ENCODE measurements at regions not wholly inside any gene's neighbourhood (a gene's known extent, or its start where the extent isn't known, plus 50 kb on each side); places are given as distances from the start of the nearest gene placed in this dataset.

DNA sequence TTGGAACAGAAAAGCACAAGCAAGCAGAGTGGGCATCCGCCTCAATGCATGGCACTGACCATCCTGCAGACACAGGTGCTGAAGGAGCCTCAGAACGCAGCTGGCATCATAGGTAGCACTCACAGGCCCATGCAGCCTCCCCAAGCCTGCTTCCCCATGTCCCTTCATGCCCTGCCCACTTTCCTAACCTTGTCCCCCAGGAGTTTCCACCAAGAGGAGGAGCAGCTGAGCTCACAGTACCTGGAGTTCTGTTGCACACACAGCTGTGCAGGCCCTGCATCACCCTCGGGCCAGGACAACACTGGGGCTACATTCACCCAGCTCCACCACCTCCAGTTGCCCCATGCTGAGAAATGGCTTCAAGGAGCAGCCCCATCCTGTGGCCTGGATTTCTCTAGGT, 83.4 kb downstream of the SETD4 start:
- H3K9me3 ChIP-seq (replicated peaks; ENCODE audit: insufficient read depth, low read length): no peaks in the 10 kb centered on the region
- TF ChIP-seq EZH2phosphoT487 (IDR thresholded peaks at IDR 0.05; ENCODE audit: low read length) (no peak), EZH2 (optimal IDR thresholded peaks at IDR 0.05; ENCODE audit: low read depth, low read length) (no peak)
- TF ChIP-seq, protein P1, sequence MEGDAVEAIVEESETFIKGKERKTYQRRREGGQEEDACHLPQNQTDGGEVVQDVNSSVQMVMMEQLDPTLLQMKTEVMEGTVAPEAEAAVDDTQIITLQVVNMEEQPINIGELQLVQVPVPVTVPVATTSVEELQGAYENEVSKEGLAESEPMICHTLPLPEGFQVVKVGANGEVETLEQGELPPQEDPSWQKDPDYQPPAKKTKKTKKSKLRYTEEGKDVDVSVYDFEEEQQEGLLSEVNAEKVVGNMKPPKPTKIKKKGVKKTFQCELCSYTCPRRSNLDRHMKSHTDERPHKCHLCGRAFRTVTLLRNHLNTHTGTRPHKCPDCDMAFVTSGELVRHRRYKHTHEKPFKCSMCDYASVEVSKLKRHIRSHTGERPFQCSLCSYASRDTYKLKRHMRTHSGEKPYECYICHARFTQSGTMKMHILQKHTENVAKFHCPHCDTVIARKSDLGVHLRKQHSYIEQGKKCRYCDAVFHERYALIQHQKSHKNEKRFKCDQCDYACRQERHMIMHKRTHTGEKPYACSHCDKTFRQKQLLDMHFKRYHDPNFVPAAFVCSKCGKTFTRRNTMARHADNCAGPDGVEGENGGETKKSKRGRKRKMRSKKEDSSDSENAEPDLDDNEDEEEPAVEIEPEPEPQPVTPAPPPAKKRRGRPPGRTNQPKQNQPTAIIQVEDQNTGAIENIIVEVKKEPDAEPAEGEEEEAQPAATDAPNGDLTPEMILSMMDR (IDR thresholded peaks at IDR 0.05; ENCODE audit: low read length): no peak
- H3K4me3 ChIP-seq (ENCODE audit: low read length): no peak overlapping the region
- no peak overlapping the region for H3K9ac ChIP-seq (ENCODE audit: low read length)
- DNase-seq: no peak
- H3K79me2 ChIP-seq (ENCODE audit: low read length): no peaks in the 10 kb centered on the region
- no peak overlapping the region for H2AFZ ChIP-seq (ENCODE audit: low read length)
- H3K9me2 ChIP-seq (replicated peaks; ENCODE audit: insufficient read depth, low read length): no peaks in the 10 kb centered on the region
- H3K36me3 ChIP-seq (replicated peaks; ENCODE audit: insufficient read depth, low read length): no peaks in the 10 kb centered on the region
- H4K20me1 ChIP-seq (ENCODE audit: insufficient read depth, low read length): no peaks in the 10 kb centered on the region
- no peaks in the 10 kb centered on the region for H3K4me1 ChIP-seq (ENCODE audit: low read length)
- H3K27me3 ChIP-seq (replicated peaks; ENCODE audit: insufficient read depth, low read length): no peaks in the 10 kb centered on the region
- no peak overlapping the region for H3K4me2 ChIP-seq (ENCODE audit: low read depth, low read length)
- H3F3A ChIP-seq (ENCODE audit: insufficient read depth, low read length): no peaks in the 10 kb centered on the region
- H3K27ac ChIP-seq (ENCODE audit: low read length): no peak overlapping the region

DNA sequence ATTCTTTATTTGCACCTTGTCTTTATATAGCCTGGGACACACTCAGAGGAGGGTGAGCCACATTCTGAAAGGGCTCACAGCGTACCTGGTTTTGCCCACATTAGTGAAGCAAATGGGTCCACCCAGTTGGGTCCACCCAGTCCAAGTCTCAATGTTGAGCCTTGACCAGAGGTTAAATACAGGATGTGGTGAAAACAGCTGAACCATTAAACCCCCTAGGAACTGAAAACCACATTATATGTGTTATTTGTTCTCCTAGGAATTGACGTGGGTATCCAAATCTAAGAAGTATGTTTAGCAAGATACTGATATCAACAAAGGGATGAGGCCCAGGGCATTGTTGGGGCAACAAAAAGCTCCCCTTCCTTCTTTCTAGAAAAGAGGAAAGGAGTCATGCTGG, 83.8 kb downstream of the SETD4 start:
- no peaks in the 10 kb centered on the region for H3K36me3 ChIP-seq (replicated peaks; ENCODE audit: insufficient read depth, low read length)
- H4K20me1 ChIP-seq (ENCODE audit: insufficient read depth, low read length): no peaks in the 10 kb centered on the region
- H3K27me3 ChIP-seq (replicated peaks; ENCODE audit: insufficient read depth, low read length): no peaks in the 10 kb centered on the region
- no peak overlapping the region for H3K9ac ChIP-seq (ENCODE audit: low read length)
- no peaks in the 10 kb centered on the region for H3K4me1 ChIP-seq (ENCODE audit: low read length)
- no peak overlapping the region for H3K4me3 ChIP-seq (ENCODE audit: low read length)
- TF ChIP-seq EZH2 (optimal IDR thresholded peaks at IDR 0.05; ENCODE audit: low read depth, low read length) (no peak), EZH2phosphoT487 (IDR thresholded peaks at IDR 0.05; ENCODE audit: low read length) (no peak)
- TF ChIP-seq, protein P1 (IDR thresholded peaks at IDR 0.05; ENCODE audit: low read length): no peak
- no peaks in the 10 kb centered on the region for H3K9me3 ChIP-seq (replicated peaks; ENCODE audit: insufficient read depth, low read length)
- no peaks in the 10 kb centered on the region for H3K79me2 ChIP-seq (ENCODE audit: low read length)
- no peaks in the 10 kb centered on the region for H3F3A ChIP-seq (ENCODE audit: insufficient read depth, low read length)
- no peak overlapping the region for H2AFZ ChIP-seq (ENCODE audit: low read length)
- H3K4me2 ChIP-seq (ENCODE audit: low read depth, low read length): no peak overlapping the region
- no peak overlapping the region for H3K27ac ChIP-seq (ENCODE audit: low read length)
- H3K9me2 ChIP-seq (replicated peaks; ENCODE audit: insufficient read depth, low read length): no peaks in the 10 kb centered on the region
- no peak for DNase-seq

GRCh38 chr21:35974775-35975174, 85.6 kb downstream of the SETD4 start:
- Histone ChIP-seq H3K9me3 (replicated peaks; ENCODE audit: insufficient read depth, low read length) (no peaks in the 10 kb centered on the region), H4K20me1 (ENCODE audit: insufficient read depth, low read length) (no peaks in the 10 kb centered on the region), H3K4me2 (ENCODE audit: low read depth, low read length) (no peak overlapping the region), H3K36me3 (replicated peaks; ENCODE audit: insufficient read depth, low read length) (no peaks in the 10 kb centered on the region), H3K4me1 (ENCODE audit: low read length) (no peaks in the 10 kb centered on the region), H3K9ac (ENCODE audit: low read length) (no peak overlapping the region), H3K4me3 (ENCODE audit: low read length) (no peak overlapping the region), H3F3A (ENCODE audit: insufficient read depth, low read length) (no peaks in the 10 kb centered on the region), H3K79me2 (ENCODE audit: low read length) (no peaks in the 10 kb centered on the region), H3K27ac (ENCODE audit: low read length) (no peak overlapping the region), H2AFZ (ENCODE audit: low read length) (no peak overlapping the region), H3K9me2 (replicated peaks; ENCODE audit: insufficient read depth, low read length) (no peaks in the 10 kb centered on the region), H3K27me3 (replicated peaks; ENCODE audit: insufficient read depth, low read length) (no peaks in the 10 kb centered on the region)
- TF ChIP-seq EZH2 (optimal IDR thresholded peaks at IDR 0.05; ENCODE audit: low read depth, low read length): no peak
- TF ChIP-seq EZH2phosphoT487 (IDR thresholded peaks at IDR 0.05; ENCODE audit: low read length): no peak
- TF ChIP-seq, protein P1 (IDR thresholded peaks at IDR 0.05; ENCODE audit: low read length): no peak
- no peak for DNase-seq
